IPS-NIHi7 (cell line): ENCODE measurements at regions not wholly inside any gene's neighbourhood (a gene's known extent, or its start where the extent isn't known, plus 50 kb on each side); places are given as distances from the start of the nearest gene placed in this dataset.

Experiments
- DNase-seq: peaks from one replicate; pipeline ENCODE4 v3.0.0; 2012; ENCODE audit warnings: mixed read lengths; ENCODE audit errors: extremely low spot score

DNA sequence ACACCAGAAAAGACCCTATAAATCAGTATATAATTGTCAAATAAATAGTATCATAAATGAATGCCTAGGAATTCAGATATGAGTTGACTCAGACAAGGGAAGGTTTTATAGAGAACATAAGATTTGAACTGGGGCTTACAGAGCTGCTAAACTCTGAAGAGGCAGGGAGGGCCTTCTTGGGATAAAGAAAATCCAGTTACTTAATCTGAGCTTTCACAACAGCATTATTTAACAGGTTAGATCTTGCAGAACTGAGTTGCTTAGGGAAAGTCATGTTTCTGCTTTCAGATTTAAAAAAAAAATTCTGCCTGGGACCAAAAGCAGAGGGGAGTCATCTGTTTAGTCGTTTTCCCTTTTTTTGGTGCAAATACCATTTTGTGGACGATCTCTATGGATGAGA, 594.8 kb upstream of the FZD8 start:
- no peak for DNase-seq

GRCh38 chr10:36236341-36236740, 594.2 kb upstream of the FZD8 start:
- DNase-seq: no peak

DNA sequence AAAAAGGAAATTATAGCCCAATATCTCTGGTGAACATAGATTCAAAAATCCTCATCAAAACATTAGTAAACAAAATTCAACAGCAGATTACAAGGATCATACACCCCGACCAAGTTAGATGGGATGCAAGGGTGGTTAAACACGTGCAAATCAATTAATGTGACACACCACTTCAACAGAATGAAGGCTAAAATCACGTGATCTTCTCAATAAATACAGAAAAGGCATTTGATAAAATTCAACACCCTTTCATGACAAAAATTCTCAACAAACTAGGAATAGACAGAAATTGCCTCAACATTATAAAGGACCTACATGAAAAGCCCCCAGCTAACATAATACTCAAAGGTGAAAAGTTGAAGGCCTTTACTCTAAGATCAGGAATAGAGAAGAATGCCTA, 590.8 kb upstream of the FZD8 start:
- no peak for DNase-seq

DNA sequence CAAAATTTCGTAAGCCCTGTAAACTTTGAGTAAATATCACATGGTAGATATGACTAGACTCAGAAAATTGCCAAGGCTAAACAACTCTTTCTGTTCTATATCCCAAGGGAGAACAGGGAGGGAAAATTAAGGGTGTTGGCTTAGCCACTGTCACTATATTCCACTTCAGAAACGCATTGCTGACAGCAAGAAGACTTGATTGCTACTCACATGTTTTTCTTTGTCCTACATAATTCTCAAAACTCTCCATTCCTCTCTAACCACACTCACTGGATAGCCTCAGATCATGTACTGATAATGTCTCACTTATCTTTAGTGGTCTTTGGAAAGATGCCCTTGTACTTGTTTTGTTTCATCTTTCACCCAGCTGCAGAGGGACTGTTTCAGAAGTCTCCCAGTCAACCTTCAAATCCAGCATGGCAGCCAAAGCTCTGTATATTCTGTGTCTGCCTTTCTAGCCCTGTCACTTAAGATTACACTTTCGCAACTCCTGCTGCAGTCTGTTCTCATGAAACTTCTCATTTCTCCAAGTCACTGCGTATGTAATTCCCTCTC, 582.4 kb upstream of the FZD8 start:
- no peak for DNase-seq

DNA sequence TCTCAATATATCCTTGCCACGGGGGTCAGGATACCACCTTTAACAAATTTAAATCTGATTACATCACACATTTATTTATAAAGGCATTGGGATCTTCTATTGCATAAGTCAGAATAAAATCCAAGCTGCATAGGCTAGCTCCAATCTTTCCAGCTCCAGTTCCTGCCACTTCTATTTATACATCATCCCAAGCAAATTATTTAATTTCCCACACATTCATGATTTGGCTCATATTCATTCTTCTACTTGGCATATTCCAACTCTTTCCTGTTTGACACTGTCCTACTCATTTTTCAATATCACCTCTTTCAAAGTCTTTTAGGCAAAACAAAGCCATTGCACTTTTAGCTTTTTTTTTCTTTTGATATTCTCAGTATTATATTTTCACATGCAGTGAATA, 579.0 kb upstream of the FZD8 start:
- DNase-seq: no peak

- DNase-seq: no peak
Observed at GRCh38 chr10:36220151-36220550, 578.1 kb upstream of the FZD8 start.

GRCh38 chr10:36211856-36212255, 569.8 kb upstream of the FZD8 start:
- no peak for DNase-seq

DNA sequence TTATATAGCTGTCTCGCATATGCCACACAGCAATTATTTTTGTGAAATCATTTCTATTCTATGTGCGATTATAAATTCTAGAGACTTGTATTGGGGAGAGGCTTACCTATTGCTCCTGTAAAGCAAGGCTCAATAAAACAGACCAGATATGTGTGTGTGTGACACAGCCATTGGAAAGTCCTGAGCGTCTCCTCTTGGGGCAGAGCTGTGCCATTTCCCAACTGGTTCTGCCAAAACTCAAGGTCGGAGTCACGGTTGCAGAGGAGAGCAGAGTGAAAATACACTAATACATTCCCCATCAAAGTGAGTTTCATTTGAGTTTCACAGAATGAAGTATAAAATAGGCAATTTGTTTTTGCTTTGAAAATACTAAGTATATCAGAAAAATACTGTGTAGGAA, 567.4 kb upstream of the FZD8 start:
- DNase-seq: no peak

DNA sequence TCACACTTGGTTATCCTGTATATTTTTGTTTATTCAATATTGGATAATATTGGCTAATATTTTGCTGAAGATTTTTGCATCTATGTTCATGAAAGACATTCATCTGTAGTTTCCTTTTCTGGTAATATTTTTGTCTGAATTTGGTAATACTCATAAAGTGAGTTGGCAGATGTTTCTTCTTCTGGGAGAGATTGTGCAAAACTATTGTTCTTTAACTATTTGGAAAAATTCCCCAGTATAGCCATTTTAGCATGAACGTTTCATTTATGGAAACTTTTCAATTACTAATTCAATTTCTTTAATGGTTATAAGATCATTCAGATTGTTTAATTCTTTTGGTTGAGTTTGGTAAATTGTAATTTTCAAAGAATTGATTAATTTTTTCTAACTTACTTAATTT, 560.8 kb upstream of the FZD8 start:
- DNase-seq: no peak

DNA sequence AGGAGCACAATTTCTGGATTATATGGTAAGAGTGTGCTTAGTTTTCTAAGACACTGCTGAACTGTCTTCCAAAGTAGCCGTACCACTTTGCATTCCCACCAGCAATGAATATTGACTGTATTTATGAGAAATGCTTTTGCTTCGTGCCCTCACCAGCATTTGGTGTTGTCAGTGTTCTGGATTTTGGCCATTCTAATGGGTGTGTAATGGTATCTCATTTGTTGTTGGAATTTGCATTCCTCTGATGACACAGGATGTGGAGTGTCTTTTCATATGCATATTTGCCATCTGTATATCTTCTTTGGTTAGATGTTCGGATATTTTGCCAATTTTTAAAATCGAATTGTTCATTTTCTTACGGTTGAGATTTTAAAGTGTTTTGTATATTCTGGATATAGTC, 558.5 kb upstream of the FZD8 start:
- DNase-seq: no peak

DNA sequence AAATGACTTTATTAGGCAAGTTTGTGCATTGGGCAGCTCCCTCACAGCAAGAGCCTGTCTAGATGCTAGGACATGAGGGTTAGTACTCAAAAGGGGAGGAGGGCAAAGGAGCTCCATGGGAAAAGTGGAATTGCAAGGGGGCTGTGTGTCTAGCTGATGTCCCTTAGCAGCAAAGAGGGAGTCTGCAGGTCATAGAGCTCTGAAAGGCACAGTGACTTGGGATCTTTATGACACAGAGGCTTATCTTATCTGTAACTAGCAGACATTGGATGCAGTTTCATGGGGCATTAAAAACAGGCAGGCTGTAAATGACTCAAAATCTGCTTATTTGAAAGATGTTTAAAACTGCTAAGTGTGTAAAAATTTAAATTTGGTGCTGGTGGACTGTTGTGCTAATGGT, 556.2 kb upstream of the FZD8 start:
- DNase-seq: no peak

- no peak for DNase-seq
Observed at GRCh38 chr10:36195364-36195763, 553.3 kb upstream of the FZD8 start.

GRCh38 chr10:36194276-36194675, 552.2 kb upstream of the FZD8 start:
- DNase-seq: no peak

DNA sequence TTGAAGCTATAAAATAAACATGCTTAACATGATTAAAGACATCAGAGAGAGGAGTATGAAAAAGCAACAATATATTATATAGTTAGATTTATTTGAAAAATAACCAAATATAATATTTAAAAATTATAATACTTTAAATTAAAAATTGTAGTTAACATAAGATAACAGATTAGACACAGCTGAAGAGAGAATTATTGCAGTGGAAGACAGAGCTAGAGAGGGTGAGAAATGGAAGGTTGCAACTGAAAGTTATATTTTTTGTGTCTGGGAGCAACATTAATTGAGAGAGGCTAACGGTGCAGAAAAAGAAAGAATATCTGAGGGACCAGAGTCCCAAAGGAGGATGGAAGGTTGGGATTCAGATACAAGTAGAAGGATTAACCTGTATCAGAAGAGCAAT, 548.9 kb upstream of the FZD8 start:
- no peak for DNase-seq

DNA sequence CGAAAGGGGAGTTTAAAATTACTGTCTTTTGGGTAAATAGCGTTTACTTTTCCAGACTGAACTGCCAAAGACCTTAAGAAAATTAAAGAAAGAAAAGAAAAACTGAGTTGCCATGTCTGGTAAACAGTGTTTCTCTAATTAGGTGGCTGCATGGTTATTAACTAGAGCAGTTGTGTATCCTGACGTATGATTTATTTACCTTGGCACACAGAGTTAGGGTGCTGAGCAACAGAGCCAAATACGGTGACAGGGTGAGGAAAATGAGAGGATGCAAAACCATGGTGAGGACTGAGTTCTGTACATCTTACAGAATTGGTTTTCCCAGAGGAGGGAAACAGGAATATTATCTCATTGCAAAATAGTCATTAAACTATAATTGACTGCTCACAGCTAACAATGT, 546.4 kb upstream of the FZD8 start:
- no peak for DNase-seq

- peak; percentile 51 for DNase-seq
Observed at GRCh38 chr10:36188080-36188453, 546.0 kb upstream of the FZD8 start.

DNA sequence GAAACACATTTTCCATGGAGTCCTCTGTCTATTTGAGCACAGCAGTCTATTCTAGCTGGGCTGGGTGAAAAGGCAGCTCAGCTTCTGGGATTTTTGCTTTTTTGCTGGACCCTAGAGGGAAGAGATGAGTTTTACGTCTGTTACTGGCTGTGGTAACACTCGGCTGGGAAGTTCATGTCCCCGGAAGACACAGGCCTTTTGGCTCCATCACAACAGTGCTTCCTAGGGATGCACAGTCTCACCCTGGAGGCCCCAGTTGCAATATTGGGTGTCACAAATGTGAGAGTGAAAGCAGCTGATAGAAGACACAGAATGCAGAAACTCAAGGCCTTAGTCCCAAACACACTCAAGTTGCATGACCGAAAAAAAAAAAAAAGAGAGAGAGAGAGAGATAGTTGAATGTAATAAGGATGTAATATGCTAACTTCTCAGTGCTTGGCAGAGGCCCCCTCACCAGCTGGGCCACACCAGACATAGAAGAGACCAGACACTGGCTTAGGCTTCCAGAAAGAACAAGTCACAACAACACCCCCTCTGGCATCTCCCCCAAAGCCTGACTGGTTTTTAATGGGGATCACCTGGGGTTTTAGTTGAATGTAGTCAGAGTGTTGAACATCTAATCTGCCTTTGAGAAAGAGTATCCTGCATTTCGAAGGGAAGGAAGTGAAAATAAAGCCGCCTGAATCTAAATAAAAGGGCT, 545.4 kb upstream of the FZD8 start:
- no peak for DNase-seq

- DNase-seq: no peak
Observed at GRCh38 chr10:36185097-36185496, 543.0 kb upstream of the FZD8 start.

DNA sequence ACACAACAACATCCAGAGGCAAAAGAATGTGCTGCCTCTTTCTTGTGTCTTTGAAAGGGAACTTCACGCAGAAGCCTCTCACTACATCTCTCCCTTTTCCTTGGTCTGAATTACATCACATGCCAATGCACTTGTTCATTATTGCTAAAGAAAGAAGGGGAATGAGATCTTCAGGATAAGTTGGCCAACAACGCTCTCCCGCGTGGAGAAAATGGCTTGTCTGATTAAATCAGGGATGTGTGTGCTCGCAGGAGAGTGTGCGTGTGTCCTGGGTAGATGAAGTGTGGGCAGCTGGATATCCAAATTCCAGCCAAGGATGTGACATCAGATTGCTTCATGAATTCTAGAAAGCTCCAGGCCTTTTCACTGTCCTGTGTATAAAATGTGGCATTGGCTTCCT, 541.6 kb upstream of the FZD8 start:
- no peak for DNase-seq

DNA sequence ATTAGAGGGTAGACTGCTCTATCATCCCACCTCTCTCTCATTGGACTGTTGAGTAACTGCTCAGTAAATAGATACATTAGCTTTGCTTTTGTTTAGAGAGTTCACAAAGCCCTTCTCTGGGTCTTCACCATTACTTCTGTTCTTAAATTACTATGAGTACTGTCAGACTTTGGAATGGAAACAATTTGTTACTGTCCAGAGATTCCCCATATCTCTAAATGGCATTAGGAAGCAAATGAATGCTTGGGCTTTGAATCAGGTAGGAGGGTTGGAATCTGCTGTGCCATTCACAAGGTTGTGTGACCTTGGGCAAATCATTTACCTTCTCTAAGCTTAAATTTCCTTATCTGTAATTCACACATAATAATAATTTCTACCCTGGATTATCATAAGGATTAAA, 541.0 kb upstream of the FZD8 start:
- DNase-seq: no peak

- no peak for DNase-seq
Observed at GRCh38 chr10:36182606-36183005, 540.5 kb upstream of the FZD8 start.

DNA sequence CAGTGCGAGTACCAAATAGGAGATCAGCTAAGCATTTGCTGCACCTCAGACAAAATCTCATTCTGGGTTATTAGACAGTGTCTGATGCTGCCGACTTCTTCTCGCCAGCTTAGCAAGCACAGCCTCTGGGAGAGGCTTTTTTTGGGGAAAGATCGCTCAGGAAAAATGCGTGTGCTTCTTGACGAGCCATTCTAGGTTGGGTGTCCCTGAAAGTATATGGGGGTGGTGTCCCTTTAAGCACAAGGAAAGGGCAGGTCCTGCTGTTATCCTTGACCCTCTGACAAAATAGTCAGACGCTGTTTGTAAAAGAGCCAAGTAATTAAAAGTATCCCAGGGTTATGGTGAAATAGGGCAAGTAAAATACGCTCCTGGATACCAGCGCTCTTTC, 540.1 kb upstream of the FZD8 start:
- no peak for DNase-seq

DNA sequence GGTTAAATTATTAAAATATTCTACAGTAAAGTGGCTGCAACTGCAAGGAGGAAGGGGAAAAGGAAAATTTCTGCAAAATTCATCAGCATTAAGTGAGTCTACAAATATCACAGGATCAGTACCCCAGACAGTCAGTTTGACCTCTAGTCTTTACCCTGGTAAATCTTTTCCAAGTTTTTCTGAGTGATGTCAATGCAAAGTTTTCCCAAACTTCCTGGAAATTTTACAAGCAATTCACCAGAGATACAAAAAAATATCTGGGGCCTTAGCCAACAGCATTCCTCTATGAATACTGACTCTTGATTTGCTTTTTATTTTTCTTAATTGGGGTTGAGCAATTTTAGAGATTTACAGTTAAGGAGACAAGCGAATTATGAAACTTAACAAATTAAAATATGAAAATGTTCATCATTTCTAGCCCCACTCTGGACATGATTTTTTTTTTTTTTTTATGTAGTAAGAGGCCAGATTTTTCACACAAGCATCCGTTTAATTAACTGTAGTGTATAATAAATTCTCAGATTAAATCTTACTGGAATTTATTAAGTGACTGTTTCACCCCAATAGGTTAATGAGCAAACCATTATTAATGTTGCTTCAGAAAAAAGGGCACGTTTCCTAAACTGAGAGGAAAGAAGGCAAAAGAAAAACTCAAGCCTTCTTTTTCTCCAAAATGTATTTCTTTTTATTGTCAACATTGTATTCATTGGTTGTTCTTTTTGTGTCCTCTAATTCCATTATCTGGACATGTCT, 539.5 kb upstream of the FZD8 start:
- no peak for DNase-seq
